H1 (cell line): ENCODE measurements at regions not wholly inside any gene's neighbourhood (a gene's known extent, or its start where the extent isn't known, plus 50 kb on each side); places are given as distances from the start of the nearest gene placed in this dataset.

Experiments used
- CTCF ChIA-PET: fragments of 300-600 bp; sonication (Branson Sonifier 250); formaldehyde crosslinking; loops from one replicate; lab custom pipeline; 2021; ENCODE audit not compliant: partially characterized antibody; lab: Charles Lee
- POLR2A ChIA-PET: fragments of 300-600 bp; sonication (Branson Sonifier 250); formaldehyde crosslinking; loops from one replicate; lab custom pipeline; 2021; ENCODE audit warnings: inconsistent platforms; ENCODE audit not compliant: partially characterized antibody; lab: Charles Lee
- DNase-seq, 2 experiments: peaks; one replicate each; pipeline versions ENCODE4 v3.0.0 to v3.0.0-alpha.2; 2010 to 2022; ENCODE audit warnings: low spot score in 2 of 2, low read depth in 1 of 2, mixed read lengths in 1 of 2
- FAIRE-seq: peaks from 2 replicates; lab custom pipeline; 2011; peaks lifted over from hg19 to GRCh38; lab: Jason Lieb, UNC
- H2AFZ ChIP-seq: 2 replicates; pipeline ENCODE4 v1.8.1; 2012; ENCODE audit warnings: low read length, inconsistent platforms
- H2AK5ac ChIP-seq: 2 replicates; pipeline ENCODE4 v1.6.1; 2013; ENCODE audit warnings: low read depth, low read length
- H2BK120ac ChIP-seq: replicated peaks from 2 replicates; pipeline ENCODE3; 2013; ENCODE audit warnings: low read depth, low read length, inconsistent platforms
- H2BK12ac ChIP-seq: 2 replicates; pipeline ENCODE4 v1.6.1; 2013; ENCODE audit warnings: low read depth, low read length
- H2BK15ac ChIP-seq: 2 replicates; pipeline ENCODE4 v1.6.1; 2013; ENCODE audit warnings: low read length
- H2BK20ac ChIP-seq: 2 replicates; pipeline ENCODE4 v1.6.1; 2013; ENCODE audit warnings: low read length
- H2BK5ac ChIP-seq: 2 replicates; pipeline ENCODE4 v1.6.1; 2013; ENCODE audit warnings: low read depth, low read length
- H3K14ac ChIP-seq: 2 replicates; pipeline ENCODE4 v1.6.1; 2013; ENCODE audit warnings: inconsistent platforms; ENCODE audit not compliant: insufficient read length
- H3K18ac ChIP-seq: 2 replicates; pipeline ENCODE4 v1.6.1; 2013; ENCODE audit warnings: low read length; ENCODE audit errors: extremely low read depth
- H3K23ac ChIP-seq: 2 replicates; pipeline ENCODE4 v1.6.1; 2013; ENCODE audit warnings: inconsistent platforms; ENCODE audit not compliant: insufficient read length
- H3K23me2 ChIP-seq: 2 replicates; pipeline ENCODE4 v1.6.1; 2013; ENCODE audit warnings: low read depth, low read length
- H3K27ac ChIP-seq: 2 replicates; pipeline ENCODE4 v1.6.1; 2011; ENCODE audit warnings: low read depth, low read length, inconsistent platforms
- H3K27me3 ChIP-seq, 4 experiments: replicated peaks in 1 of 4; 1 replicate in 1 of 4; 2 replicates in 3 of 4; pipeline versions ENCODE4 v1.6.1 to v1.8.1; 2011 to 2013; ENCODE audit warnings: low read length in 3 of 4, mild to moderate bottlenecking in 3 of 4, inconsistent platforms in 2 of 4, mixed read lengths in 2 of 4, moderate library complexity in 1 of 4; ENCODE audit not compliant: control insufficient read depth in 3 of 4, insufficient read depth in 3 of 4; ENCODE audit errors: extremely low read depth in 1 of 4
- H3K36me3 ChIP-seq, 4 experiments: 2 replicates each; pipeline versions ENCODE4 v1.6.1 to v1.8.1; 2011 to 2013; ENCODE audit warnings: mild to moderate bottlenecking in 4 of 4, low read length in 3 of 4, moderate library complexity in 2 of 4, control low read depth in 1 of 4, inconsistent platforms in 1 of 4; ENCODE audit not compliant: insufficient read depth in 4 of 4, control insufficient read depth in 2 of 4
- H3K4ac ChIP-seq: replicated peaks from 2 replicates; pipeline ENCODE3; 2013; ENCODE audit warnings: low read length, low read depth, mixed read lengths, inconsistent platforms; ENCODE audit not compliant: insufficient read length
- H3K4me1 ChIP-seq, 4 experiments: replicated peaks in 1 of 4; 1 replicate in 1 of 4; 2 replicates in 3 of 4; pipeline versions ENCODE4 v1.6.1 to v1.8.1; 2011 to 2013; ENCODE audit warnings: low read length in 3 of 4, inconsistent platforms in 2 of 4, mixed read lengths in 1 of 4; ENCODE audit not compliant: insufficient read depth in 4 of 4, control insufficient read depth in 3 of 4
- H3K4me2 ChIP-seq, 2 experiments: 2 replicates each; pipeline versions ENCODE4 v1.6.1 to v1.8.1; 2011 to 2013; ENCODE audit warnings: low read depth in 2 of 2, low read length in 2 of 2, control low read depth in 1 of 2, inconsistent platforms in 1 of 2, mild to moderate bottlenecking in 1 of 2; ENCODE audit not compliant: insufficient read depth in 1 of 2
- H3K4me3 ChIP-seq, 4 experiments: fragments of 200-600, 300-600 bp in 1 of 4; sonication (generic), shearing (Covaris generic), sonication (Bioruptor Twin) in 1 of 4; 2 replicates each; pipeline versions ENCODE4 v1.5.1 to v1.8.1; 2011 to 2016; ENCODE audit warnings: low read length in 4 of 4, low read depth in 3 of 4, control low read depth in 2 of 4, inconsistent platforms in 2 of 4, mild to moderate bottlenecking in 2 of 4, mixed read lengths in 1 of 4, moderate library complexity in 1 of 4; ENCODE audit not compliant: insufficient read depth in 2 of 4; ENCODE audit errors: extremely low read depth in 1 of 4
- H3K56ac ChIP-seq: replicated peaks from 2 replicates; pipeline ENCODE3; 2013; ENCODE audit warnings: low read depth, mild to moderate bottlenecking, mixed read lengths, low read length, inconsistent platforms; ENCODE audit not compliant: insufficient read length
- H3K79me1 ChIP-seq: 2 replicates; pipeline ENCODE4 v1.6.1; 2013; ENCODE audit warnings: low read depth, low read length, control low read depth
- H3K79me2 ChIP-seq, 2 experiments: 2 replicates each; pipeline versions ENCODE4 v1.6.1 to v1.8.1; 2012 to 2013; ENCODE audit warnings: low read length in 2 of 2, mild to moderate bottlenecking in 2 of 2, inconsistent platforms in 1 of 2; ENCODE audit not compliant: insufficient read depth in 2 of 2, control insufficient read depth in 1 of 2
- H3K9ac ChIP-seq, 4 experiments: replicated peaks in 1 of 4; 1 replicate in 1 of 4; 2 replicates in 3 of 4; pipeline versions ENCODE4 v1.6.1 to v1.8.1; 2011 to 2013; ENCODE audit warnings: low read depth in 3 of 4, low read length in 3 of 4, control low read depth in 2 of 4, mild to moderate bottlenecking in 2 of 4, moderate library complexity in 2 of 4, inconsistent platforms in 1 of 4; ENCODE audit errors: extremely low read depth in 1 of 4
- H3K9me3 ChIP-seq, 2 experiments: 2 replicates each; pipeline versions ENCODE4 v1.6.1 to v1.8.1; 2012 to 2013; ENCODE audit warnings: mild to moderate bottlenecking in 2 of 2, moderate library complexity in 2 of 2, control low read depth in 1 of 2, inconsistent platforms in 1 of 2, low read depth in 1 of 2, low read length in 1 of 2, mixed read lengths in 1 of 2; ENCODE audit not compliant: insufficient read depth in 2 of 2
- H4K20me1 ChIP-seq, 2 experiments: replicated peaks in 1 of 2; 2 replicates each; pipeline versions ENCODE3 to v1.8.1; 2011 to 2013; ENCODE audit warnings: inconsistent platforms in 2 of 2, low read length in 2 of 2, mild to moderate bottlenecking in 1 of 2; ENCODE audit not compliant: insufficient read depth in 2 of 2, control insufficient read depth in 1 of 2
- H4K5ac ChIP-seq: 2 replicates; pipeline ENCODE4 v1.6.1; 2013; ENCODE audit warnings: low read length, low read depth, mixed read lengths, inconsistent platforms; ENCODE audit not compliant: insufficient read length
- H4K8ac ChIP-seq: 2 replicates; pipeline ENCODE4 v1.8.0; 2013; ENCODE audit warnings: mild to moderate bottlenecking, moderate library complexity, low read length, inconsistent platforms; ENCODE audit not compliant: insufficient read depth; ENCODE audit errors: extremely low read depth
- H4K91ac ChIP-seq: replicated peaks from 2 replicates; pipeline ENCODE3; 2013; ENCODE audit warnings: low read length, mixed read lengths, inconsistent platforms; ENCODE audit not compliant: insufficient read length
- JUN ChIP-seq: IDR thresholded peaks from 2 replicates; pipeline ENCODE4 v1.6.1; 2011; ENCODE audit warnings: low read depth, mild to moderate bottlenecking, improper control_type of control experiment, low read length
- KDM4A ChIP-seq: IDR thresholded peaks from one replicate; pipeline ENCODE4 v1.7.1; 2012; ENCODE audit warnings: low read depth, mild to moderate bottlenecking, moderate library complexity, low read length, inconsistent platforms; ENCODE audit not compliant: severe bottlenecking
- RFX5 ChIP-seq: IDR thresholded peaks from 2 replicates; pipeline ENCODE4 v1.6.1; 2011; ENCODE audit warnings: low read depth, low read length, improper control_type of control experiment, borderline replicate concordance
- RNF2 ChIP-seq: fragments of 200-900, 300-1000 bp; sonication (generic); IDR thresholded peaks from 2 replicates; pipeline ENCODE4 v1.7.1; 2016; ENCODE audit warnings: borderline replicate concordance, low read depth, mild to moderate bottlenecking, antibody characterized with exemption, low read length; ENCODE audit not compliant: poor library complexity, severe bottlenecking; ENCODE audit errors: missing control alignments
- TAF7 ChIP-seq: optimal IDR thresholded peaks from 2 replicates; pipeline ENCODE3; 2011; ENCODE audit warnings: low read depth, mild to moderate bottlenecking, inconsistent platforms, low read length, moderate library complexity, borderline replicate concordance
- YY1 ChIP-seq: IDR thresholded peaks from 2 replicates; pipeline ENCODE4 v1.6.1; 2011; ENCODE audit warnings: low read depth, mild to moderate bottlenecking, low read length

DNA sequence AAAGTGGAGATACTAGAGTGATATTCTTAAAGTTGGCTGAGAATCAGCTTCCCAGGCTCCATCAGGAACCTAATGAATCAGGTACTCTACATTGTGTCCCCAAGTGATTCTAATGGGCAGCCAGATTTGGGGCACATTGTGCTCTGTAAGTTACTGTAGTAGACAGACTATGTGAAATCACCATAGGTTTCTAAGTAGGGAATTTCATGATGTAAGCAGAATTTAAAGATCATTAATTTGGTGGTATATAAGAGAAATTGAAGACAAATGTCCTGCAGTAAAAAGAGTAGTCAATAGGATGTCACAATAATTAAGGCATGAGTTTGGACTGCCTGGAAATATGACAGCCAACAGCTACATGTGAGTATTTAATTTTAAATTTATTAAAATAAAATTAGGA lies 602.4 kb upstream of the ACVR2A start:
- H3K23me2 ChIP-seq: no peaks in the 10 kb centered on the region
- H3K9ac ChIP-seq: no peak overlapping the region
- TF ChIP-seq RNF2 (no peak), JUN (no peak), YY1 (no peak), TAF7 (no peak), KDM4A (no peak), RFX5 (no peak)
- no peak overlapping the region for H2BK15ac ChIP-seq
- DNase-seq (no peak), FAIRE-seq (no peak)
- no peaks in the 10 kb centered on the region for H4K20me1 ChIP-seq
- H4K5ac ChIP-seq: no peak overlapping the region
- no peak overlapping the region for H2AK5ac ChIP-seq
- H4K91ac ChIP-seq: no peak overlapping the region
- H2BK5ac ChIP-seq: no peak overlapping the region
- H3K79me1 ChIP-seq: no peaks in the 10 kb centered on the region
- no peaks in the 10 kb centered on the region for H3K9me3 ChIP-seq
- H3K4me2 ChIP-seq: no peak overlapping the region
- H2BK20ac ChIP-seq: no peak overlapping the region
- H3K23ac ChIP-seq: no peak overlapping the region
- H3K27ac ChIP-seq: no peak overlapping the region
- H2BK12ac ChIP-seq: no peak overlapping the region
- H3K18ac ChIP-seq: no peak overlapping the region
- no peak overlapping the region for H3K14ac ChIP-seq
- no peak overlapping the region for H3K56ac ChIP-seq
- no peak overlapping the region for H2AFZ ChIP-seq
- no peaks in the 10 kb centered on the region for H3K36me3 ChIP-seq
- no peak overlapping the region for H3K4ac ChIP-seq
- ChIA-PET POLR2A (no interaction called here), CTCF (no interaction called here)
- no peak overlapping the region for H2BK120ac ChIP-seq
- H3K4me1 ChIP-seq: no peaks in the 10 kb centered on the region
- H3K79me2 ChIP-seq: no peaks in the 10 kb centered on the region
- H4K8ac ChIP-seq: no peak overlapping the region
- no peak overlapping the region for H3K4me3 ChIP-seq
- no peaks in the 10 kb centered on the region for H3K27me3 ChIP-seq
